ENCODE measurements at regions not wholly inside any gene's neighbourhood (a gene's known extent, or its start where the extent isn't known, plus 50 kb on each side); places are given as distances from the start of the nearest gene placed in this dataset.

DNA sequence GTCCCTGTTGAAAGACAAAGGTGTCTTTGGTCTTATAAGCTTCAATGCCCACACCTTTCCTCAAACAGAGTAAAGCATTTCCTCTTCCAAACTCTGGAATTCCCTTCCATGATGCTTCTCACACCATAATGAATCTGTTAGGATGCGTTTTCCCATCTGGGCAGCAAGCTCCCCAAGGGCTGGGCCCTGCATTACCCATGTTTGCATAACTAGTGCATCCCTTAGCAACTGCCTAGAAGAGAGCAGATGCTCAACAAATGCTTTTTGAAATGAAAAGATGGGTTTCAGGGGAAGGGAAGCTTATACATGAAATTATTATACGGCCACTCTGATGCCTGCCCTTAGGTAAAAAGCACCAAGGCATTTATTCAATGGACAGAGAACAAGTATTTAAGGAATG, 124.5 kb upstream of the CCL2 start:
- no peak overlapping the region for H3K4me3 ChIP-seq (ENCODE audit: low read depth, low read length)
- no peak for DNase-seq (ENCODE audit: low read depth)
- TF ChIP-seq, protein P1, sequence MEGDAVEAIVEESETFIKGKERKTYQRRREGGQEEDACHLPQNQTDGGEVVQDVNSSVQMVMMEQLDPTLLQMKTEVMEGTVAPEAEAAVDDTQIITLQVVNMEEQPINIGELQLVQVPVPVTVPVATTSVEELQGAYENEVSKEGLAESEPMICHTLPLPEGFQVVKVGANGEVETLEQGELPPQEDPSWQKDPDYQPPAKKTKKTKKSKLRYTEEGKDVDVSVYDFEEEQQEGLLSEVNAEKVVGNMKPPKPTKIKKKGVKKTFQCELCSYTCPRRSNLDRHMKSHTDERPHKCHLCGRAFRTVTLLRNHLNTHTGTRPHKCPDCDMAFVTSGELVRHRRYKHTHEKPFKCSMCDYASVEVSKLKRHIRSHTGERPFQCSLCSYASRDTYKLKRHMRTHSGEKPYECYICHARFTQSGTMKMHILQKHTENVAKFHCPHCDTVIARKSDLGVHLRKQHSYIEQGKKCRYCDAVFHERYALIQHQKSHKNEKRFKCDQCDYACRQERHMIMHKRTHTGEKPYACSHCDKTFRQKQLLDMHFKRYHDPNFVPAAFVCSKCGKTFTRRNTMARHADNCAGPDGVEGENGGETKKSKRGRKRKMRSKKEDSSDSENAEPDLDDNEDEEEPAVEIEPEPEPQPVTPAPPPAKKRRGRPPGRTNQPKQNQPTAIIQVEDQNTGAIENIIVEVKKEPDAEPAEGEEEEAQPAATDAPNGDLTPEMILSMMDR (conservative IDR thresholded peaks at IDR 0.05; ENCODE audit: low read depth, low read length), result no peak

DNA sequence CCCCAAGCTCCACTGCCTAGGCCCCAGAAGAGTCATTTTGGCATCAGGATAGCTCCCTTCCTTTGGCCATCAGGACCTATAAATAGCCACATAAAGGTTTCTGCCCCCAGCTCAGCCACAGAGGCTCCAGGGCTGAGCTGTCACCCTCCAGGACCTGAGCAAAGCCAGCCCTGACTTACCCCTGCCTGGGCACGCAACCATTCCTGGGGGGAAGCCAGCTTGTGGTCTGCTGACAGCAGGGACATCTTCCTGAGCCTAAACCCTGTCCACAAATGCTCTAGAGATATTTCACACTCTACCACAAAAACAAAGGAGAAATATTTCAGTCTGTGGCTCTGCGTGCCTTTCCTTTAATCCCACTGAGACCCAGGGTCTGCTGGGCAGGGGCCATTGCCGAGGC, 123.7 kb upstream of the CCL2 start:
- TF ChIP-seq, protein P1 (conservative IDR thresholded peaks at IDR 0.05; ENCODE audit: low read depth, low read length), result no peak
- DNase-seq (ENCODE audit: low read depth), result no peak
- H3K4me3 ChIP-seq (ENCODE audit: low read depth, low read length), result no peak overlapping the region

DNA sequence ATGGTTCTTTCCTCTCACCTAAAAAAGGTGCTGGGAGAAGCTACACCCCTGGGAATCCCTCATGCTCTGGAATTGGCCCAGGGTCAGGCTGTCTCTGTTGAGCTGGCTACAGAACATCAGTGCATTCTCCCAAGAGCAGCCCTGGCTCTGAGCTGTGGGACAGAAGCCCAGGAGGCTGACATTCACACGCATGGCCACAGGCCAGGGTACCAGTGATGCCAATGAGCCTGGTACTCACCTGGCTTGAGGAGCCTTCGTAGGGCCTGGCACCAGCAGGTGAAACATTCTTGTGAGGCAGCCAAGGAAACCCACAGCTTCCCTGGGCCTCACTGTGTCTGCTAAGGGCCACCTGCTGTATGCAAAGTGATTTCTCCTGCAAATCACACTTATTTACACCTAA, 121.7 kb upstream of the CCL2 start:
- H3K4me3 ChIP-seq (ENCODE audit: low read depth, low read length), result no peak overlapping the region
- no peak for DNase-seq (ENCODE audit: low read depth)
- TF ChIP-seq, protein P1 (conservative IDR thresholded peaks at IDR 0.05; ENCODE audit: low read depth, low read length), result no peak

DNA sequence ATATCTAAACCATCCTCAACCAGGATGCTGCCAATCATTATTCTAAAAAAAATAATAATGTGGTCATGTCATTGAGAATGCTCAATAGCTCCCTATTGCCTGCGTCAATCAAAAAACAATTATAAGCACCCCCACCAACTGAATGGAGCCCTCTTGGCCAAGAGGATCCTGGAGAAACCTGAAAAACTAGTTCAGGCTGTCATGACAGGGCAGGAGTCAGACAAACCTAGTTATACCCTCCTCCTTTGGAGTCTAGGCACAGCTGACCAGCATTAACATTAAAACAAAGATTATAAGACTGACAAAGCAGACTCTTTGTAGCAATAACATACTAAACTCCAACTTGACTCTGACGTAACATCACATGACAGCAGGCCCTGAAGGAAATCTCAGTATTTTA, 119.2 kb upstream of the CCL2 start:
- H3K4me3 ChIP-seq (ENCODE audit: low read depth, low read length), result no peak overlapping the region
- TF ChIP-seq, protein P1 (conservative IDR thresholded peaks at IDR 0.05; ENCODE audit: low read depth, low read length), result no peak
- no peak for DNase-seq (ENCODE audit: low read depth)

DNA sequence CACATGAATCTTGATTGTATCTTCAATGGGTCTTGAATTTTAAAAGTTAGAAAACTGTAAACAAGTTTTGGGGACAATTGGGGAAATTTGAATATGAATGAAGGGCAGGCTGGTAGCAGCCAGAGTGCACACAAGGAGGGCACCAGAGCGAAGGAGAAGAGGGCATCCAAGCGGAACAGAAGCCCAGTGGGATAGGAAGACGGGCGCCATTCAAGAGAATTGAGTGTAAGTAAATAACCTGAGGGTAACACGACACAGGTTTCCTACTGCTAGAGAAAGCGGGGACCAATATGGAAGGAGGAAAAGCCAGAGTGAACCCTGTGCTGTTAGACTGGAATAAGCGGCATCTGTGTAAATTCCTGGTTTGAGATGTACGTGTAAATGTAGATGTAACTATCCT, 115.1 kb upstream of the CCL2 start:
- no peak for DNase-seq (ENCODE audit: low read depth)
- H3K4me3 ChIP-seq (ENCODE audit: low read depth, low read length), result no peak overlapping the region
- TF ChIP-seq, protein P1 (conservative IDR thresholded peaks at IDR 0.05; ENCODE audit: low read depth, low read length), result no peak

DNA sequence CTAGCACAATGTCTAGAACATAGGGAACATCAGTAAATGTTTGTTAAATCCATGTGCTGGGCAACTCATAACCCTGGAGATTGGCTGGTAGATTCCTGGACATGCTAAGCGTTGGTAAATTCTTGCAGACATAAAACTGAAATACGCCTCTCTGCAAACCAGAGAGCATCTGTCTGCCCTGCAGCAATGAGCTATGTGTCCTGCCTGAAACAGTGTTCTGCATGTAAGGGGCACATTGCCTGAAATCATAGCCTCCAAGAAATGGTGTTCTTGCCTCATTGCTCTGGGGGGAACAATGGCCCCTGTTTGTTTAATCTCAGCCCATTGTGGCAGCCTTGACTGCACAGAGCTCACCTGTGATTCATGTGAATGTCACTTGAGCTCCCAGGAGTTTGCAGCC, 113.5 kb upstream of the CCL2 start:
- no peak for DNase-seq (ENCODE audit: low read depth)
- TF ChIP-seq, protein P1 (conservative IDR thresholded peaks at IDR 0.05; ENCODE audit: low read depth, low read length), result no peak
- H3K4me3 ChIP-seq (ENCODE audit: low read depth, low read length), result no peak overlapping the region

DNA sequence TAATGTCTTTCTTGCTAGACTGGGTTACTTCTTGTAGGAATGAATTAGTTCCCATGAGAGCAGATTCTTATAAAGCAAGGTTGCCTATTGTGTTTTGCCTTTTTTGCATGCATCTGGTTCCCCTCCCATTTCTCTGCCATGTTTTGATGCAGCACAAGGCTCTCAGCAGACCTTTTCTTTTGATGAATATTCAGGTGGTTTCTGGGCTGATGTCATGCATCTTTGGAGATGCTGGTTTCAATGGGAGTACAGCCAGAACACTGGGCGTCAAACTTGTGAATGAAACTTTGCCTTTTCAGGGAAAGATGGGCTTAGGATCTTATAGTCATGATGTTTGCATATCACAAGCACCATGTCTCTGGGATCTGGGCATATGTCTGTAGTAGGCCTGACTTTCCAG, 111.7 kb upstream of the CCL2 start:
- no peak overlapping the region for H3K4me3 ChIP-seq (ENCODE audit: low read depth, low read length)
- no peak for DNase-seq (ENCODE audit: low read depth)
- TF ChIP-seq, protein P1 (conservative IDR thresholded peaks at IDR 0.05; ENCODE audit: low read depth, low read length), result no peak
